ENCODE measurements at regions not wholly inside any gene's neighbourhood (a gene's known extent, or its start where the extent isn't known, plus 50 kb on each side); places are given as distances from the start of the nearest gene placed in this dataset.

DNA sequence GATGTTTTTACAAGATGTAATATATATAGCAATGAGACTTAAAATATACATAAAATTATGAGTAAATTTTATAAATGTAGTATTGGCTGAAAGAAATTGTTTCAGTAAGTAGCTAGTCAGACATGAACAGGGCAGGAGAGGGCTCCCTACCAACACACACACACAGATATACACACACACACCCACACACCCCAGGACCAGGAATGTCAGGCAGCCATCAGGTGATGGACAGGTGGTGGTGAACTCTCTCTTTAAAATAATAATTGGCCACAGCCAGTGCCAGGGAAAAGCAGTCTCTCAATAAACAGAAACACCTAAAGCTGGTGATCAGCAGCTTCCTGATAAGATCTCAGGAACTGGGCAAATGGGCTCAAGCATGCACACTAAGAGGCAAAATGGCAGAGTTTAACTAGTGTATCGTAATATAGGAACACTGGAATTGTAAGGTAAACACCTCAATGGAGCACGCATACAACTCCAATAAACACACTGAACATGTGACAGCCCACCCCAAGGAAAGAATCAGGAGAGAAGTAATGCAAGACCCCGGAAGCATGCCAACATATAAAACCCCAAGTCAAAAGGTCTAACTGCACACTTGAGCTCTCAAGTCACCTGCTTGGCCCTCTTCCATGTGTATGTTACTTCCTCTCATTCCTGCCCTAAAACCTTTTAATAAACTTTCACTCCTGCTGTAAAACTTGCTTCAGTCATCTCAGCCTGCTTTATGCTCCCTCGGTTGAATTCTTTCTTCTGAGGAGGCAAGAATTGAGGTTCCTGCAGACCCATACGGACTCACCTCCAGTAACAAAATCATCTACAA lies 1034.1 kb upstream of the SEMA6D start:
- no peak overlapping the region for H2AFZ ChIP-seq (ENCODE audit: low read length)
- CTCF ChIA-PET (ENCODE audit: partially characterized antibody): no interaction called here

More for the DNA sequence above, 1034.1 kb upstream of the SEMA6D start:
- no peak overlapping the region for H4K91ac ChIP-seq (replicated peaks; ENCODE audit: insufficient read length, low read length)
- H3K27ac ChIP-seq (ENCODE audit: low read depth, low read length): no peak overlapping the region
- H3K56ac ChIP-seq (replicated peaks; ENCODE audit: insufficient read length, low read depth, low read length): no peak overlapping the region
- no peak overlapping the region for H3K4ac ChIP-seq (replicated peaks; ENCODE audit: insufficient read length, low read depth, low read length)
- H2AK5ac ChIP-seq (ENCODE audit: low read depth, low read length): no peak overlapping the region
- H3K36me3 ChIP-seq (ENCODE audit: control insufficient read depth in 2 of 4, insufficient read depth in 4 of 4, low read length in 3 of 4): no peaks in the 10 kb centered on the region
- H3K9ac ChIP-seq (replicated peaks in 1 of 4; ENCODE audit: extremely low read depth in 1 of 4, low read depth in 3 of 4, low read length in 3 of 4): no peak overlapping the region
- no peak overlapping the region for H3K14ac ChIP-seq (ENCODE audit: insufficient read length)
- H3K9me3 ChIP-seq (ENCODE audit: insufficient read depth in 2 of 2, low read depth in 1 of 2, low read length in 1 of 2): no peaks in the 10 kb centered on the region
- no peak overlapping the region for H2BK15ac ChIP-seq (ENCODE audit: low read length)
- no peak overlapping the region for H2BK5ac ChIP-seq (ENCODE audit: low read depth, low read length)
- H3K4me1 ChIP-seq (replicated peaks in 1 of 4; ENCODE audit: control insufficient read depth in 3 of 4, insufficient read depth in 4 of 4, low read length in 3 of 4): no peaks in the 10 kb centered on the region
- 0 out of 2 replicates have a peak overlapping the region, but pooled peaks have one; percentile 39 for H2BK12ac ChIP-seq (ENCODE audit: low read depth, low read length)
- POLR2A ChIA-PET (ENCODE audit: partially characterized antibody): no interaction called here
- TF ChIP-seq KDM5A (IDR thresholded peaks at IDR 0.05; ENCODE audit: low read length) (no peak), SRF (IDR thresholded peaks at IDR 0.05; ENCODE audit: low read depth, low read length) (no peak), TBP (IDR thresholded peaks at IDR 0.05; ENCODE audit: low read depth, low read length) (no peak), CREB1 (IDR thresholded peaks at IDR 0.05) (no peak)
- H4K5ac ChIP-seq (ENCODE audit: insufficient read length, low read depth, low read length): no peak overlapping the region
- H3K79me2 ChIP-seq (ENCODE audit: control insufficient read depth in 1 of 2, insufficient read depth in 2 of 2, low read length in 2 of 2): no peaks in the 10 kb centered on the region
- no peak overlapping the region for H3K4me2 ChIP-seq (ENCODE audit: insufficient read depth in 1 of 2, low read depth in 2 of 2, low read length in 2 of 2)
- H3K27me3 ChIP-seq (replicated peaks in 1 of 4; ENCODE audit: control insufficient read depth in 3 of 4, extremely low read depth in 1 of 4, insufficient read depth in 3 of 4, low read length in 3 of 4): no peaks in the 10 kb centered on the region
- H3K79me1 ChIP-seq (ENCODE audit: low read depth, low read length): no peaks in the 10 kb centered on the region
- no peaks in the 10 kb centered on the region for H4K20me1 ChIP-seq (replicated peaks in 1 of 2; ENCODE audit: control insufficient read depth in 1 of 2, insufficient read depth in 2 of 2, low read length in 2 of 2)
- H2BK120ac ChIP-seq (replicated peaks; ENCODE audit: low read depth, low read length): no peak overlapping the region
- no peaks in the 10 kb centered on the region for H3K23me2 ChIP-seq (ENCODE audit: low read depth, low read length)
- H2BK20ac ChIP-seq (ENCODE audit: low read length): no peak overlapping the region; the same call in 1 of the 2 replicates
- no peak for FAIRE-seq
- H3K18ac ChIP-seq (ENCODE audit: extremely low read depth, low read length): no peak overlapping the region
- no peak overlapping the region for H4K8ac ChIP-seq (ENCODE audit: extremely low read depth, insufficient read depth, low read length)
- 93% methylated on average over 5 of the region's 5 CpGs; no CpG with 5 or more reads in 1 of the 2 experiments for WGBS, 2 experiments (ENCODE audit: extremely low coverage in 1 of 2, insufficient coverage in 1 of 2, insufficient read length in 1 of 2, insufficient replicate concordance in 2 of 2, low coverage in 1 of 2, low lambda C conversion rate in 2 of 2, missing lambda C conversion rate in 1 of 2)
- no peak overlapping the region for H3K23ac ChIP-seq (ENCODE audit: insufficient read length)
- no peak overlapping the region for H3K4me3 ChIP-seq (ENCODE audit: extremely low read depth in 1 of 4, insufficient read depth in 2 of 4, low read depth in 3 of 4, low read length in 4 of 4)
- no peak for DNase-seq (ENCODE audit: low read depth in 1 of 2, low spot score in 2 of 2)

Measured in H1 (cell line).